ENCODE measurements at regions not wholly inside any gene's neighbourhood (a gene's known extent, or its start where the extent isn't known, plus 50 kb on each side); places are given as distances from the start of the nearest gene placed in this dataset.

- TF ChIP-seq CTCF (IDR thresholded peaks at IDR 0.05) (no peak), POLR2A (IDR thresholded peaks at IDR 0.05) (no peak)
Observed at GRCh38 chr15:46526726-46527110, 891.9 kb downstream of the SQOR start.

All from body of pancreas (tissue), 4 donors.